ENCODE measurements at regions not wholly inside any gene's neighbourhood (a gene's known extent, or its start where the extent isn't known, plus 50 kb on each side); places are given as distances from the start of the nearest gene placed in this dataset.

GRCh38 chr6:151738267-151738666 lies 69.2 kb upstream of the ESR1 start:
- TF ChIP-seq POLR2A (IDR thresholded peaks at IDR 0.05; ENCODE audit: low read depth, low read length) (no peak), POLR2AphosphoS5 (IDR thresholded peaks at IDR 0.05; ENCODE audit: low read depth, low read length) (no peak), PAX5 (IDR thresholded peaks at IDR 0.05; ENCODE audit: insufficient read depth, low read length, severe bottlenecking) (no peak), TAF1 (IDR thresholded peaks at IDR 0.05; ENCODE audit: low read depth, low read length) (no peak), SPI1 (IDR thresholded peaks at IDR 0.05; ENCODE audit: low read depth, low read length) (no peak), POU2F2 (IDR thresholded peaks at IDR 0.05; ENCODE audit: low read depth, low read length) (no peak)

Measured in GM12891 (cell line).